Activated T-helper 1 cell treated with anti-CD3 and anti-CD28 coated beads, Interleukin-2, amount 50 U/mL, for 16 hours (primary cell): ENCODE measurements at regions not wholly inside any gene's neighbourhood (a gene's known extent, or its start where the extent isn't known, plus 50 kb on each side); places are given as distances from the start of the nearest gene placed in this dataset.
"Not testable (repeated sequence)": the region's sequence is repeated elsewhere in the genome, so short reads cannot be mapped to it uniquely, and the experiment has no call there.

Source experiments
- DNase-seq, 2 donors: peaks; one replicate each; pipeline ENCODE4 v3.0.0-alpha.2; 2020; ENCODE audit warnings: low read depth in 1 of 2, low spot score in 1 of 2

- DNase-seq: not testable (repeated sequence)
These were observed 51.0 kb upstream of the CDYL start for GRCh38 chr6:4725136-4725760.

GRCh38 chr6:4724727-4725126 is 51.5 kb upstream of the CDYL start:
- DNase-seq: not testable (repeated sequence)

- no peak for DNase-seq
These were observed 52.8 kb upstream of the CDYL start for GRCh38 chr6:4723383-4723782.

GRCh38 chr6:4721368-4721767 is 54.8 kb upstream of the CDYL start:
- DNase-seq: not testable (repeated sequence)

- no peak for DNase-seq
These were observed 56.7 kb upstream of the CDYL start for GRCh38 chr6:4719491-4719890.

GRCh38 chr6:4717856-4718255 is 58.3 kb upstream of the CDYL start:
- no peak for DNase-seq

GRCh38 chr6:4717124-4717523 is 59.1 kb upstream of the CDYL start:
- DNase-seq: no peak

- DNase-seq: no peak
These were observed 61.2 kb upstream of the CDYL start for GRCh38 chr6:4714961-4715501.

- DNase-seq: no peak
These were observed 63.9 kb upstream of the CDYL start for GRCh38 chr6:4712291-4712690.

- no peak for DNase-seq
These were observed 69.2 kb upstream of the CDYL start for GRCh38 chr6:4707011-4707410.

- DNase-seq: no peak
These were observed 70.4 kb upstream of the CDYL start for GRCh38 chr6:4705809-4706208.

- no peak for DNase-seq
These were observed 72.8 kb upstream of the CDYL start for GRCh38 chr6:4703382-4703781.

GRCh38 chr6:4698901-4699659 is 77.1 kb upstream of the CDYL start:
- DNase-seq: no peak

GRCh38 chr6:4693173-4693970 is 82.8 kb upstream of the CDYL start:
- no peak for DNase-seq

- no peak for DNase-seq
These were observed 83.5 kb upstream of the CDYL start for GRCh38 chr6:4692664-4693063.

- DNase-seq: no peak
These were observed 87.9 kb upstream of the CDYL start for GRCh38 chr6:4687989-4688947.

GRCh38 chr6:4687656-4687988 is 88.6 kb upstream of the CDYL start:
- DNase-seq: no peak

- no peak for DNase-seq
These were observed 93.6 kb upstream of the CDYL start for GRCh38 chr6:4682431-4683097.

- DNase-seq: no peak
These were observed 97.5 kb upstream of the CDYL start for GRCh38 chr6:4678506-4679300.

- no peak for DNase-seq
These were observed 98.5 kb upstream of the CDYL start for GRCh38 chr6:4677751-4678065.
